ENCODE measurements at regions not wholly inside any gene's neighbourhood (a gene's known extent, or its start where the extent isn't known, plus 50 kb on each side); places are given as distances from the start of the nearest gene placed in this dataset.
"Not testable (repeated sequence)": the region's sequence is repeated elsewhere in the genome, so short reads cannot be mapped to it uniquely, and the experiment has no call there.

DNA sequence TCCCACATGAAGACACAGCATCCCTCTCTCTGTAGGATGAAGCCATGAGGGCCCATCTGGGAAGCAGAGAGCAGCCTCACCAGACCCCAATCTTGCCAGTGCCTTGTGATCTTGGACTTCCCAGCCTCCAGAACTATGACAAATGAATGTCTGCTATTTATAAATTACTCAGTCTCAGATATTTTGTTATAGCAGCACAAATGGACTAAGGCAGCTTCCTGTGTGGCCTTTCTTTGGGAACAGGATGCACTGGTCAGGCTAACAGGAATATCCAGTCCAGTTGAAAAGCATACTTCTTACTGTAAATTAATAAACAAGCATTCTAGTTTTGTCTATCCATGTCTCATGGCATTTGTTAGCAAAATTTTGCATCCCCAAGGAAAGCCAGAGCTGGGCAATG lies 134.1 kb upstream of the ETV3 start:
- DNase-seq (ENCODE audit: low read depth) = no peak
- H3K4me3 ChIP-seq (ENCODE audit: control insufficient read depth, low read depth, low read length) = no peak overlapping the region
- TF ChIP-seq, protein P1, sequence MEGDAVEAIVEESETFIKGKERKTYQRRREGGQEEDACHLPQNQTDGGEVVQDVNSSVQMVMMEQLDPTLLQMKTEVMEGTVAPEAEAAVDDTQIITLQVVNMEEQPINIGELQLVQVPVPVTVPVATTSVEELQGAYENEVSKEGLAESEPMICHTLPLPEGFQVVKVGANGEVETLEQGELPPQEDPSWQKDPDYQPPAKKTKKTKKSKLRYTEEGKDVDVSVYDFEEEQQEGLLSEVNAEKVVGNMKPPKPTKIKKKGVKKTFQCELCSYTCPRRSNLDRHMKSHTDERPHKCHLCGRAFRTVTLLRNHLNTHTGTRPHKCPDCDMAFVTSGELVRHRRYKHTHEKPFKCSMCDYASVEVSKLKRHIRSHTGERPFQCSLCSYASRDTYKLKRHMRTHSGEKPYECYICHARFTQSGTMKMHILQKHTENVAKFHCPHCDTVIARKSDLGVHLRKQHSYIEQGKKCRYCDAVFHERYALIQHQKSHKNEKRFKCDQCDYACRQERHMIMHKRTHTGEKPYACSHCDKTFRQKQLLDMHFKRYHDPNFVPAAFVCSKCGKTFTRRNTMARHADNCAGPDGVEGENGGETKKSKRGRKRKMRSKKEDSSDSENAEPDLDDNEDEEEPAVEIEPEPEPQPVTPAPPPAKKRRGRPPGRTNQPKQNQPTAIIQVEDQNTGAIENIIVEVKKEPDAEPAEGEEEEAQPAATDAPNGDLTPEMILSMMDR (conservative IDR thresholded peaks at IDR 0.05; ENCODE audit: control insufficient read depth, insufficient read depth, low read depth, low read length) = no peak

DNA sequence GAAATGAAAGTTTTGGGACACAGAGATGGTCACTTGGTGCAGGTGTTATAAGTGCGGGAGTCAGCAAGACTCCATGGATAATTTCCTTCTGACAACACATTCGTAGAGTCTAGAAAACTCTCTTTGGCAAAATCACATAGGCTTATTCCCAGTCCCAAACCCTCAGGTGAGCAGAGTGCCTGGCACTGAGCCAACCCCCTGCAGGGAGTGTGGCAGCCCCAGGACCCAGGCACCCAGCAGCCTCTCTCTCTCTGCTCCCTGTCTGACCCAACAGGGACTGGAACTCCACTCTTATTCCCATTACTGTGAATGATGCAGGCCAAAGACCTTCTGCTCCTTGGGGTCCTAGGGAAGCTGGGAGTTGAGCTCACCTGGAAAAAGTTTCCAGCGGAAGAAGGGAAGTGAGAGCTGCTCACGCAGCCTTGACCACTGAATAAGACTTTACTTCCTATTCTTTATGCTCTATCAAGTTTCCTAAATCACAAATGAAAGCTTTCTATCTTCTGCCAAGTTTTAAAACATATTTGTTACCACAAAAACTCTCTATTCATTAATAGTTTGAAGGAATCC lies 132.6 kb upstream of the ETV3 start:
- no peak for DNase-seq (ENCODE audit: low read depth)

DNA sequence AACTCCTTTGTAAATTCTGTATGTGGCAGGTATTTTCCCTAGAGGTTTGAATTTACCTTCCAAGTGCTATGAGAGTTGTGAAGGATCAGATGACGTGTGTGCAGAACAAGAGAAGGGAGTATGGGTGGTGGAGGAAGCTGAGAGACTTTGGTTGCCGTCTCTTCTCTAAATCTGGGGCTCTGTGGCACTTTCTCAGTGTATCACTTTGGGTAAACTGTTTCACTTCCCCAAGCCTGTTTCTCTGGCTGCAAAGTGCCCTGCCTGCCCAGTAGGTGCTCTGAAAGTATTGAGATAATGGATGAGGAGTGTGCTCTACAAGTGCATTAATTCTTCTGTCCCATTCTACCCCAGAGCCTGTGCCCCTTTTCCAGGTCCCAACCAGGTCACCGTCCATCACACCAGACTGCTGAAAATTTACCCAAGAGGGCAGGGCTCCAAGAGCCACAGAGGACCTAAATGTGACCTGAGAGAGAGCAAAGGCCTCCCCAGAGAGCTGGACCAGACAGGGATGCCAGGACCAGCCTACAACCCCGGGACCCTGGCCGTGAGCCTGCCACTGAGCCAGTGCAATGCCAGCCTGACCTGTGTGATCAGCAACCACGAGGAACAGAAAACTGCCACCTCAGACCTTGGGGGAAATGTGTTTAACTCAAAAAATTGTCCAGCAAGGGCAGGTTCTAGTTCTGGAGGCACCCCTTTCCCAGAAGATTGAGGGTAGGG lies 131.6 kb upstream of the ETV3 start:
- TF ChIP-seq, protein P1 (conservative IDR thresholded peaks at IDR 0.05; ENCODE audit: control insufficient read depth, insufficient read depth, low read depth, low read length) = no peak
- H3K4me3 ChIP-seq (ENCODE audit: control insufficient read depth, low read depth, low read length) = no peak overlapping the region
- DNase-seq (ENCODE audit: low read depth) = no peak

More for the DNA sequence above, 132.6 kb upstream of the ETV3 start:
- TF ChIP-seq, protein P1 (conservative IDR thresholded peaks at IDR 0.05; ENCODE audit: control insufficient read depth, insufficient read depth, low read depth, low read length) = no peak
- no peak overlapping the region for H3K4me3 ChIP-seq (ENCODE audit: control insufficient read depth, low read depth, low read length)

DNA sequence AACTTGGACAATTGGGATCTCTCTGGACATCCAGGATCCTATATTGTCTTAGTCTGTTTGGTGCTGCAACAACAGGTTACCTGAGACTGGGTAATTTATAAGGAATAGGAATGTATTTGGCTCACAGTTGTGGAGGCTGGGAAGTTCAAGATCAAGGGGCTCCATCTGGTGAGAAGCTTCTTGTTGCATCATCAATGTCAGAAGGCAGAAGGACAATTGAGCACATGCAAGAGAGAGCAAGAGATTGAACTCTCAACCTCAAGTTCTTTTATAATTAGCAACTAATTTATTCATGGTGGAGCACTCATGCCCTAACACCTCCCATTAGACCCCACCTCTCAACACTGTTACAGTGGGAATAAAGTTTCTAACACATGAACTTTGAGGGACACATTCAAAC lies 124.7 kb upstream of the ETV3 start:
- TF ChIP-seq, protein P1 (conservative IDR thresholded peaks at IDR 0.05; ENCODE audit: control insufficient read depth, insufficient read depth, low read depth, low read length) = no peak
- no peak for DNase-seq (ENCODE audit: low read depth)
- H3K4me3 ChIP-seq (ENCODE audit: control insufficient read depth, low read depth, low read length) = no peak overlapping the region

DNA sequence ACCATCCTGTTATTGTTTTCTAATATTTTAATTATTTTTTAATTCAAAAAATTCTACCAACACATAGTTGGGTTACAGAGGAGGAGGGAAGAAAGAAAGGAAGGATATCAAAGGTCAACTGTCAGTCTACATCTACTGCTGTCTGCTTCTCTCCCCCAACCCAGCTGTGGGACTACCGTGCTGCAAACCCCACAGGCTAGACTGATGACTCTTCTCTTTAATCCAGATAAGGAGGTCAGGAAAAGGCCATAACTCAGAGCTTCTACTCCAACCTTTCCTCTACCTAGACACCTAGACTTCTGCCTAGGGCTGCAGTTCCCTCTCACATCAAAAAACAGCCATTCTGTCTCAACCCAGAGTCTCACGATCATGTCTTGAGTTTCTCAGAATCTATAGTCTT lies 124.2 kb upstream of the ETV3 start:
- TF ChIP-seq, protein P1 (conservative IDR thresholded peaks at IDR 0.05; ENCODE audit: control insufficient read depth, insufficient read depth, low read depth, low read length) = no peak
- H3K4me3 ChIP-seq (ENCODE audit: control insufficient read depth, low read depth, low read length) = no peak overlapping the region
- DNase-seq (ENCODE audit: low read depth) = no peak

DNA sequence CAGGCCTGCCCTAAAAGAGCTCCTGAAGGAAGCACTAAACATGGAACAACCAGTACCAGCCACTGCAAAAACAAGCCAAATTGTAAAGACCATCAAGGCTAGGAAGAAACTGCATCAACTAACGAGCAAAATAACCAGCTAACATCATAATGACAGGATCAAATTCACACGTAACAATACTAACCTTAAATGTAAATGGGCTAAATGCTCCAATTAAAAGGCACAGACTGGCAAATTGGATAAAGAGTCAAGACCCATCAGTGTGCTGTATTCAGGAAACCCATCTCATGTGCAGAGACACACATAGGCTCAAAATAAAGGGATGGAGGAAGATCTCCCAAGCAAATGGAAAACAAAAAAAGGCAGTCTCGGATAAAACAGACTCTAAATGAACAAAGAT lies 117.7 kb upstream of the ETV3 start:
- not testable (repeated sequence) for H3K4me3 ChIP-seq (ENCODE audit: control insufficient read depth, low read depth, low read length); DNase-seq (ENCODE audit: low read depth)

DNA sequence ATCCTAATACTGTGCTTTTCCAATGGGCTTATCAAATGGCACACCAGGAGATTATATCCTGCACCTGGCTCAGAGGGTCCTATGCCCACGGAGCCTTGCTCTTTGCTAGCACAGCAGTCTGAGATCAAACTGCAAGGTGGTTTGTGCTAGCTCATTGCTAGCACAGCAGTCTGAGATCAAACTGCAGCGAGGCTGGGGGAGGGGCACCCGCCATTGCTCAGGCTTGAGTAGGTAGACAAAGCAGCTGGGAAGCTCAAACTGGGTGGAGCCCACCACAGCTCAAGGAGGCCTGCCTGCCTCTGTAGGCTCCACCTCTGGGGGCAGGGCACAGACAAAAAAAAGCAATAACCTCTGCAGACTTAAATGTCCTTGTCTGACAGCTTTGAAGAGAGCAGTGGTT lies 116.0 kb upstream of the ETV3 start:
- DNase-seq (ENCODE audit: low read depth); H3K4me3 ChIP-seq (ENCODE audit: control insufficient read depth, low read depth, low read length): not testable (repeated sequence)

DNA sequence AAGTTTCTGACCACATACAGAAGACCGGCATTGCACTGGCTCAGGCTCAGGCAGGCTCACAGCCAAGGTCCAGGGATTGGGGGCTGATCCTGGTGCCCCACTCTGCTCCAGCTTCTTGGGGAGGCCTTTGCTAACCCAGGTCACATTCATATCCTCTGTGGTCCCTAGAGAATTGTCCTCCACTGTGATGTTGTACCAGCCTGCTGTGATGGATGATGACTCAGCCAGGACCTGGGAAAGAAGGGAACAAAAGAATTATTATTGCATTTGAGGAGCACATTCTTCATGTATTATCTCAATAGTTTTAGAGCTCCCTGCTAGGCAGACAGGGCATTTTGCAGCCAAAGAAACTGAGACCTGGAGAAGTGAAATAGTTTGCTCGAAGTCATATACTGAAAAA lies 114.3 kb upstream of the ETV3 start:
- no peak overlapping the region for H3K4me3 ChIP-seq (ENCODE audit: control insufficient read depth, low read depth, low read length)
- DNase-seq (ENCODE audit: low read depth) = peak; percentile 5
- TF ChIP-seq, protein P1 (conservative IDR thresholded peaks at IDR 0.05; ENCODE audit: control insufficient read depth, insufficient read depth, low read depth, low read length) = no peak
